AG10803 (cell line): ENCODE measurements at regions not wholly inside any gene's neighbourhood (a gene's known extent, or its start where the extent isn't known, plus 50 kb on each side); places are given as distances from the start of the nearest gene placed in this dataset.

Source experiments
- DNase-seq: peaks from one replicate; pipeline ENCODE4 v3.0.0; 2010; ENCODE audit warnings: low read depth
- H3K4me3 ChIP-seq: 2 replicates; pipeline ENCODE4 v1.5.1; 2011; ENCODE audit warnings: mild to moderate bottlenecking, low read length, control low read depth
- CTCF ChIP-seq: conservative IDR thresholded peaks from 2 replicates; pipeline ENCODE4 v1.5.1; 2011; ENCODE audit warnings: mild to moderate bottlenecking, low read length, control low read depth, inconsistent platforms

DNA sequence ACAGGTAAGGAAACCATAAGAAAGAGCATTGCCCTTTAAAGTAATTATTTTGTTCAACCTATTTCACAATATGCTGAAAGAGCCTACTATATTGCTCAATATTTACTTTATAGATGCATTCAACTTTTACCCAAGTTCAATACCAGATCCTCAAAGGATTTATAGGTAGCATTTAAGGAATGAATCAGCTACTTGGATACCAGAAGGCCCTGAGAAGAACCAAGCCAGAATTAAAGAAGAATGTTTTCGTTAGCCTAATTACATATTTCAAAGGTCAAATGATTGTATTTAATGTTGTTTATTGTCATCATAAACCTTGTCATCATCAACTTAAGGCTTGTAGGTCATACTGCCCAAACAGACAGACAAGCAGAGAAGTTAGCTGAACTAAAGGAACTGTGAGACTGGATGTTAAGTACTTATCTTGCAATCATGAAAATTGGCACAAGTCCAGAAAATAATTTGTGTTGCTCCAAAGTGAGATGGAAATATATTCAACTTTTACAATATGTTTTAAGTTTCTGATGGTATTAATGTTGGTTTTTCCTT is 636.7 kb downstream of the RFPL4B start:
- TF ChIP-seq CTCF = no peak
- DNase-seq = peak; percentile 25
- no peak overlapping the region for H3K4me3 ChIP-seq

GRCh38 chr6:112984899-112985298 is 637.8 kb downstream of the RFPL4B start:
- TF ChIP-seq CTCF = no peak
- H3K4me3 ChIP-seq = no peak overlapping the region
- DNase-seq = no peak

GRCh38 chr6:112986321-112986720 is 639.2 kb downstream of the RFPL4B start:
- no peak for TF ChIP-seq CTCF
- no peak for DNase-seq
- no peak overlapping the region for H3K4me3 ChIP-seq

GRCh38 chr6:112988748-112989147 is 641.6 kb downstream of the RFPL4B start:
- no peak overlapping the region for H3K4me3 ChIP-seq
- no peak for DNase-seq
- TF ChIP-seq CTCF = no peak

DNA sequence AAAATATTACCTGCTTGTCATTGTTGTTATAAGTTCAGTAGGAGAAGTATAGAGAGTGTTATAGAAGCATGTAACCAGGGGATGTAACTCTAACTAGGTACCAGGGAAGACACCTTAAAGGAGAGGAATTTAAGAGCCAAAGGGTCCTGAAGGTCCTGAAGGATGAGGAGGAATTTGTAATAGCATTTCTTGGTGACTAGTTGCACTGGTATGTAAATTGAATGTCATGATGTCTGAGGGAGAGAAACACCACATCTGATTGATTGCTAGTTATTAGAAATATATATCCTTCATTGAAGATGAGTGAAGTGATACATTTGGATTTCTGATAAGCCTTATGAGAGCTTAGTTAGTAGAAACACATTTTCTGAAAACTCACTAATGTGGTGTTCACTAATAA is 643.8 kb downstream of the RFPL4B start:
- no peak overlapping the region for H3K4me3 ChIP-seq
- peak; percentile 19 for DNase-seq
- no peak for TF ChIP-seq CTCF

- TF ChIP-seq CTCF = no peak
- no peak for DNase-seq
Observed at GRCh38 chr6:112991912-112992311, 644.8 kb downstream of the RFPL4B start.

DNA sequence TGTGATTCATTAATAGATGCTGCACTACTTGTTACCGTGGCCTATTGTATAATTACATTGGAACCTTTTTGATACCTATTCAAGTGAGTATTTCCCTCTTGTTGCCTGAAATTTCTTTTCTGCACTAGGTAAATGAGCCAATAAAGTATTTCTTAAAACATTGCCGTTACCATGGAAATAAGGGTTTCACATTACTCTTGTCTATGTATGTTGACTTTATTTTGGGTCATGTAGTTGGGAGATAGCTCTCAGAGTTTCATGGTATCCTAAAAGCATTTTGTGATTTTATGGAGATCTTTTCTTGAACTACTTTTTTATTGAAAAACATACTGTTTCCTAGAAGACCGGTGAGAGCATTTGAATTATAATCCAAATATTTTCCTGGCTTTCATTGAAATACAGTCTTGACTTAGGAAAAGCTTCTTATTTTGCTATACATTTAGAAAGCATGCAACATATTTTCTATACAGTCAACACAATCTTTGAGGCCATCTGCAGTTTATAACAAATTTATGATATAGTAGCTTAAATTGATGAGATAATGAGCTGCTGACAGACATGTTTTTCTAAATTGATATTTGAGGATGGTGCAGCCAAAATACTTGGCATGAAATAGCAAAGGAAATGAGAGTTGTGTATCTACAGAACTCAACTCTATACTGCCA is 650.4 kb downstream of the RFPL4B start:
- DNase-seq = no peak
- no peak overlapping the region for H3K4me3 ChIP-seq
- TF ChIP-seq CTCF = no peak

More at GRCh38 chr6:112991912-112992311, 644.8 kb downstream of the RFPL4B start:
- H3K4me3 ChIP-seq = no peak overlapping the region
